Neural progenitor cell (in vitro differentiated cells): ENCODE measurements at regions not wholly inside any gene's neighbourhood (a gene's known extent, or its start where the extent isn't known, plus 50 kb on each side); places are given as distances from the start of the nearest gene placed in this dataset.

Experiments
- CTCF ChIP-seq: fragments of 200-600 bp; sonication (generic); IDR thresholded peaks from 2 replicates; pipeline ENCODE4 v1.5.1; 2017; ENCODE audit warnings: antibody characterized with exemption, mild to moderate bottlenecking
- EZH2 ChIP-seq: fragments of 200-600 bp; sonication (generic); IDR thresholded peaks from 2 replicates; pipeline ENCODE4 v1.6.1; 2017; ENCODE audit warnings: antibody characterized with exemption, mild to moderate bottlenecking, moderate library complexity
- EZH2phosphoT487 ChIP-seq: fragments of 200-600 bp; sonication (generic); IDR thresholded peaks from 2 replicates; pipeline ENCODE4 v1.6.1; 2017; ENCODE audit warnings: antibody characterized with exemption

GRCh38 chr13:99071666-99072065 is 93.8 kb upstream of the DOCK9 start:
- TF ChIP-seq CTCF (no peak), EZH2 (no peak), EZH2phosphoT487 (no peak)
